ENCODE measurements at regions not wholly inside any gene's neighbourhood (a gene's known extent, or its start where the extent isn't known, plus 50 kb on each side); places are given as distances from the start of the nearest gene placed in this dataset.

- TF ChIP-seq, protein P1, sequence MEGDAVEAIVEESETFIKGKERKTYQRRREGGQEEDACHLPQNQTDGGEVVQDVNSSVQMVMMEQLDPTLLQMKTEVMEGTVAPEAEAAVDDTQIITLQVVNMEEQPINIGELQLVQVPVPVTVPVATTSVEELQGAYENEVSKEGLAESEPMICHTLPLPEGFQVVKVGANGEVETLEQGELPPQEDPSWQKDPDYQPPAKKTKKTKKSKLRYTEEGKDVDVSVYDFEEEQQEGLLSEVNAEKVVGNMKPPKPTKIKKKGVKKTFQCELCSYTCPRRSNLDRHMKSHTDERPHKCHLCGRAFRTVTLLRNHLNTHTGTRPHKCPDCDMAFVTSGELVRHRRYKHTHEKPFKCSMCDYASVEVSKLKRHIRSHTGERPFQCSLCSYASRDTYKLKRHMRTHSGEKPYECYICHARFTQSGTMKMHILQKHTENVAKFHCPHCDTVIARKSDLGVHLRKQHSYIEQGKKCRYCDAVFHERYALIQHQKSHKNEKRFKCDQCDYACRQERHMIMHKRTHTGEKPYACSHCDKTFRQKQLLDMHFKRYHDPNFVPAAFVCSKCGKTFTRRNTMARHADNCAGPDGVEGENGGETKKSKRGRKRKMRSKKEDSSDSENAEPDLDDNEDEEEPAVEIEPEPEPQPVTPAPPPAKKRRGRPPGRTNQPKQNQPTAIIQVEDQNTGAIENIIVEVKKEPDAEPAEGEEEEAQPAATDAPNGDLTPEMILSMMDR (IDR thresholded peaks at IDR 0.05) = no peak
- no peak for TF ChIP-seq EP300 (IDR thresholded peaks at IDR 0.05)
- TF ChIP-seq ESRRA (IDR thresholded peaks at IDR 0.05; ENCODE audit: borderline replicate concordance, low read length) = no peak
- no peak for TF ChIP-seq MAX (IDR thresholded peaks at IDR 0.05)
- no peak for TF ChIP-seq MYC (IDR thresholded peaks at IDR 0.05; ENCODE audit: borderline replicate concordance, low read length)
- TF ChIP-seq EHMT2 (IDR thresholded peaks at IDR 0.05; ENCODE audit: low read depth) = no peak
- TF ChIP-seq ELK1 (IDR thresholded peaks at IDR 0.05; ENCODE audit: low read depth, low read length) = no peak
- TF ChIP-seq, protein P2, sequence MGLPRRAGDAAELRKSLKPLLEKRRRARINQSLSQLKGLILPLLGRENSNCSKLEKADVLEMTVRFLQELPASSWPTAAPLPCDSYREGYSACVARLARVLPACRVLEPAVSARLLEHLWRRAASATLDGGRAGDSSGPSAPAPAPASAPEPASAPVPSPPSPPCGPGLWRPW (IDR thresholded peaks at IDR 0.05) = no peak
These were observed 107.6 kb upstream of the RMP24 start for GRCh38 chr18:35864916-35865315.
